Neural crest cell (in vitro differentiated cells): ENCODE measurements at regions not wholly inside any gene's neighbourhood (a gene's known extent, or its start where the extent isn't known, plus 50 kb on each side); places are given as distances from the start of the nearest gene placed in this dataset.

Experiments
- DNase-seq: peaks from one replicate; pipeline ENCODE4 v3.0.0; 2021; ENCODE audit warnings: low read depth, mixed read lengths, low spot score
- H3K27ac Mint-ChIP-seq: one replicate; pipeline ENCODE4 v1.8.0; 2021; ENCODE audit warnings: mild to moderate bottlenecking, mixed read lengths; ENCODE audit not compliant: unreplicated experiment
- H3K27me3 Mint-ChIP-seq: 2 replicates; pipeline ENCODE4 v1.8.0; 2021; ENCODE audit warnings: low read depth, mild to moderate bottlenecking, mixed read lengths
- H3K36me3 Mint-ChIP-seq: 2 replicates; pipeline ENCODE4 v1.8.0; 2021; ENCODE audit warnings: low read depth, mild to moderate bottlenecking, mixed read lengths
- H3K4me1 Mint-ChIP-seq: 2 replicates; pipeline ENCODE4 v1.8.0; 2021; ENCODE audit warnings: mixed read lengths
- H3K4me3 Mint-ChIP-seq: one replicate; pipeline ENCODE4 v1.8.0; 2021; ENCODE audit warnings: mild to moderate bottlenecking, mixed read lengths
- H3K9me3 Mint-ChIP-seq: 2 replicates; pipeline ENCODE4 v1.8.0; 2021; ENCODE audit warnings: mixed read lengths
- TF ChIP-seq, protein P1 (sequence below): fragments of 200-600 bp; sonication (generic); conservative IDR thresholded peaks from 2 replicates; pipeline ENCODE4 v1.5.0; 2021; ENCODE audit warnings: antibody characterized with exemption, mild to moderate bottlenecking

DNA sequence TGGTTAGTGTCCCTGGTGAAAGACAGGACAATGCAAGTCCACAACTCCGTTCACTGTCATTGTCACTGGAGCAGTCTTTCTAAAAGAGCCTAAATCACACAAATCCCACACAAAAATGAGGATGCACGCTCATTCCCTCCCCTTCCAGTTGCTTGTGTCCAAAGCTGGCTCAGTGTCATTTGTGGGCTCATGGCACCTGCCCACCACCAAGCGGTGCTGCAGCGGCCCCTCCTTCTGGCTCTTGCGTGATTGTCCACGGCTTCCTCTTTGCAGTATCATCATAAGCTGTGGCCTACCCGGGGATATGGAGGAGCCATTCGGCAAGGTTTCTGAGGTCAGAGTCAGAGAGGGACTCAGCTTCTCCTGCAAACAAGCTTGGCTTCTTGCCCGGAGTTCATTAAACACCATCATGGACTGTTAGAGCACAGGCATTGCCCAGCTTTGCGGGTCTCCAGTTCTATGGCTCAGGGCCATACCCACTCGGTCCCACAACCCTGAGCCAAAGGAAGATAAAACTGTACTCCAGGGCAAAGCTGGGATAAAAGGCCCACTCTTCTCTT is 179.4 kb upstream of the AGAP1 start:
- H3K36me3 Mint-ChIP-seq: no peaks in the 10 kb centered on the region
- no peak for DNase-seq
- H3K4me1 Mint-ChIP-seq: no peaks in the 10 kb centered on the region
- H3K27me3 Mint-ChIP-seq: no peaks in the 10 kb centered on the region
- H3K9me3 Mint-ChIP-seq: peaks cover 6% of the 10 kb centered on the region
- H3K4me3 Mint-ChIP-seq: no peak overlapping the region
- peak overlapping the region; percentile 21 for H3K27ac Mint-ChIP-seq
- TF ChIP-seq, protein P1, sequence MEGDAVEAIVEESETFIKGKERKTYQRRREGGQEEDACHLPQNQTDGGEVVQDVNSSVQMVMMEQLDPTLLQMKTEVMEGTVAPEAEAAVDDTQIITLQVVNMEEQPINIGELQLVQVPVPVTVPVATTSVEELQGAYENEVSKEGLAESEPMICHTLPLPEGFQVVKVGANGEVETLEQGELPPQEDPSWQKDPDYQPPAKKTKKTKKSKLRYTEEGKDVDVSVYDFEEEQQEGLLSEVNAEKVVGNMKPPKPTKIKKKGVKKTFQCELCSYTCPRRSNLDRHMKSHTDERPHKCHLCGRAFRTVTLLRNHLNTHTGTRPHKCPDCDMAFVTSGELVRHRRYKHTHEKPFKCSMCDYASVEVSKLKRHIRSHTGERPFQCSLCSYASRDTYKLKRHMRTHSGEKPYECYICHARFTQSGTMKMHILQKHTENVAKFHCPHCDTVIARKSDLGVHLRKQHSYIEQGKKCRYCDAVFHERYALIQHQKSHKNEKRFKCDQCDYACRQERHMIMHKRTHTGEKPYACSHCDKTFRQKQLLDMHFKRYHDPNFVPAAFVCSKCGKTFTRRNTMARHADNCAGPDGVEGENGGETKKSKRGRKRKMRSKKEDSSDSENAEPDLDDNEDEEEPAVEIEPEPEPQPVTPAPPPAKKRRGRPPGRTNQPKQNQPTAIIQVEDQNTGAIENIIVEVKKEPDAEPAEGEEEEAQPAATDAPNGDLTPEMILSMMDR: no peak

DNA sequence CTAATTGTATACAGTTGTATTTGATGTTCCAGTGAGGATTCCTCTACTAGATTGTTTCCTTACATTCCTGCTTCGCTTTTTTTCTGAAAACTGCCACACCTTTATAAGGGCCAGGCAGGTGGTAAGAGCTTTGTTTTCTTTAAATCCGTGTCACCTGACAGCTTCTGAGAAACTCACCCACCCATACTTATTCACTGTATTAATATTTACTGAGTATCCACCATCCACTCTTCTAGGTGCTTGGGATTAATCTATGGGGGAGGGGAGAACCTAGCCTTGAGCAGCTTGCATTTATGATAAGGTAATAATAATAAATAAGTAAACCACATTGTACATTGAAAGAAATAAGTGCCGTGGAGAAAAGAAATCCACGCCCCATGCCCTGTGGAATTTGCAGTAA is 174.7 kb upstream of the AGAP1 start:
- no peaks in the 10 kb centered on the region for H3K9me3 Mint-ChIP-seq
- no peaks in the 10 kb centered on the region for H3K36me3 Mint-ChIP-seq
- TF ChIP-seq, protein P1: no peak
- H3K27ac Mint-ChIP-seq: no peak overlapping the region
- DNase-seq: no peak
- peaks cover 3% of the 10 kb centered on the region for H3K4me1 Mint-ChIP-seq
- no peak overlapping the region for H3K4me3 Mint-ChIP-seq
- H3K27me3 Mint-ChIP-seq: no peaks in the 10 kb centered on the region

DNA sequence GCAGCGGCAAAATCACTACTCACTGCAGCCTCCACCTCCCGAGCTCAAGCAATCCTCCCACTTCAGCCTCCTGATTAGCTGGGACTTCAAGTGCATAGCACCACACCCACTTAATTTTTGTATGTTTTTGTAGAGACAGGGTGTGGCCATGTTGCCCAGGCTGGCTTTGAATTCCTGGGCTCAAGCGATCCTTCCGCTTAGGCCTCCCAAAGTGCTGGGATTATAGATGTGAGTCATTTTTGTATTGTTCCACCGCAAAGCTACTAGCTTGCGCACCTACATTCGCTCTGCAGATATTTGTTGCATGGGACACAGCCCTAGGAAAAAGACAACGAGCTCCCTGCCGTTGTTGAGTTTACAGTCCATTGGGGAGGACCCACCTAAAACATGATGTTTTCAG is 173.5 kb upstream of the AGAP1 start:
- H3K27me3 Mint-ChIP-seq: no peaks in the 10 kb centered on the region
- H3K4me1 Mint-ChIP-seq: peaks cover 11% of the 10 kb centered on the region
- DNase-seq: no peak
- no peak overlapping the region for H3K4me3 Mint-ChIP-seq
- no peaks in the 10 kb centered on the region for H3K9me3 Mint-ChIP-seq
- TF ChIP-seq, protein P1: no peak
- H3K36me3 Mint-ChIP-seq: no peaks in the 10 kb centered on the region
- no peak overlapping the region for H3K27ac Mint-ChIP-seq

DNA sequence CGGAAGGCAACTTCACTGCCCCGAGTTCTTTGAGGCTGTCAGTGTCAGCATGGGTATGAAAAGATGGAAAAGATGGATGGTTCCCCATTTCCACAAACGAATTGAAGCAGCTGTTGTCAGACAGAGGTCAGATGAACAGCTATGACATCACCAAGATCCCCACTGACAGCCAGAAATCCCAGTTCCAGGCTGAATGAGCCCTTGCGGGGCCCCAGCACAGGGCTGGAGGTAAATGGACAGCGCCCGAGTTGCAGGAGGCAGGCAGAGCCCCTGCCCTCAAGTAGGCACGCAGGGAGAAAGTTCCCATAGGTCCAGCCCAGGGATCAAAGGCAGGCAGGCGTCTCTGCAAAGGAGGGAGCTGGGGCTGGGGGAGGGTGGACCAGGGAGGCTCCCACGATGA is 169.5 kb upstream of the AGAP1 start:
- H3K9me3 Mint-ChIP-seq: no peaks in the 10 kb centered on the region
- H3K27ac Mint-ChIP-seq: peak overlapping the region; percentile 39
- no peaks in the 10 kb centered on the region for H3K36me3 Mint-ChIP-seq
- H3K4me3 Mint-ChIP-seq: no peak overlapping the region
- no peaks in the 10 kb centered on the region for H3K27me3 Mint-ChIP-seq
- peaks cover 11% of the 10 kb centered on the region for H3K4me1 Mint-ChIP-seq
- no peak for DNase-seq
- TF ChIP-seq, protein P1: no peak

DNA sequence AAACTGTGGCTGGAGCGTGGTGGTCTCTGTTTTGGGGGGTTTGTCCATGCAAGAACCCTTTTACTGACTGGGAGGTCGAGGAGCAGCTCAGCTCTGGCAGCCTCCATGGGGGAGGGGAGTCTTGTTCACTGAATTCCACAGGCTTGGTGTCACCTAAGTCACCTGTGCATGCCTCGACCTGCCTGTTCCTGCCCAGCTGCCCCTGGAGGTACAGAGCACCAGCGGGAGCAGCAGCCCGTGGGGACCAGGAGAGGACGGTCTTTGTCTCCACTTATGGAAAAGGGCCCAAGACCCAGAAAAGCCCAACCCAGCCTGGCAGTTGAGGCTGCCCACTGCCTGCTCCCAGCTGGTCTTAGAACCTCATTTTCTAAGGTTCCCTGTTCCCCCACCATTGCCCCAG is 168.7 kb upstream of the AGAP1 start:
- no peaks in the 10 kb centered on the region for H3K9me3 Mint-ChIP-seq
- H3K4me1 Mint-ChIP-seq: peaks cover 11% of the 10 kb centered on the region

More for the DNA sequence above, 168.7 kb upstream of the AGAP1 start:
- no peaks in the 10 kb centered on the region for H3K36me3 Mint-ChIP-seq
- DNase-seq: no peak
- H3K4me3 Mint-ChIP-seq: no peak overlapping the region
- H3K27ac Mint-ChIP-seq: no peak overlapping the region
- TF ChIP-seq, protein P1: no peak
- no peaks in the 10 kb centered on the region for H3K27me3 Mint-ChIP-seq
